ENCODE measurements at regions not wholly inside any gene's neighbourhood (a gene's known extent, or its start where the extent isn't known, plus 50 kb on each side); places are given as distances from the start of the nearest gene placed in this dataset.
"Not testable (repeated sequence)": the region's sequence is repeated elsewhere in the genome, so short reads cannot be mapped to it uniquely, and the experiment has no call there.

GRCh38 chr10:85266808-85267207, 938.4 kb downstream of the CCSER2 start:
- no peak for DNase-seq (ENCODE audit: extremely low read depth, low read depth)

- DNase-seq (ENCODE audit: extremely low read depth, low read depth), result no peak
Measured at GRCh38 chr10:85280014-85280413, 951.6 kb downstream of the CCSER2 start.

GRCh38 chr10:85284778-85285770, 956.7 kb downstream of the CCSER2 start:
- DNase-seq (ENCODE audit: extremely low read depth, low read depth), result no peak

GRCh38 chr10:85293483-85293882, 965.1 kb downstream of the CCSER2 start:
- DNase-seq (ENCODE audit: extremely low read depth, low read depth), result no peak

- no peak for DNase-seq (ENCODE audit: extremely low read depth, low read depth)
Measured at GRCh38 chr10:85311613-85312337, 983.4 kb downstream of the CCSER2 start.

GRCh38 chr10:85315657-85316056, 987.3 kb downstream of the CCSER2 start:
- no peak for DNase-seq (ENCODE audit: extremely low read depth, low read depth)

GRCh38 chr10:85316276-85316675, 987.9 kb downstream of the CCSER2 start:
- no peak for DNase-seq (ENCODE audit: extremely low read depth, low read depth)

- DNase-seq (ENCODE audit: extremely low read depth, low read depth), result no peak
Measured at GRCh38 chr10:85317827-85318226, 989.4 kb downstream of the CCSER2 start.

- DNase-seq (ENCODE audit: extremely low read depth, low read depth), result no peak
Measured at GRCh38 chr10:85318809-85319807, 990.7 kb downstream of the CCSER2 start.

GRCh38 chr10:85319826-85320225, 991.4 kb downstream of the CCSER2 start:
- no peak for DNase-seq (ENCODE audit: extremely low read depth, low read depth)

GRCh38 chr10:85333594-85333993, 1005.2 kb downstream of the CCSER2 start:
- DNase-seq (ENCODE audit: extremely low read depth, low read depth), result no peak

GRCh38 chr10:85362401-85362800, 1004.2 kb downstream of the GRID1 start:
- DNase-seq (ENCODE audit: extremely low read depth, low read depth), result no peak

GRCh38 chr10:85377029-85377806, 989.4 kb downstream of the GRID1 start:
- no peak for DNase-seq (ENCODE audit: extremely low read depth, low read depth)

GRCh38 chr10:85379338-85379737, 987.3 kb downstream of the GRID1 start:
- DNase-seq (ENCODE audit: extremely low read depth, low read depth), result no peak

- no peak for DNase-seq (ENCODE audit: extremely low read depth, low read depth)
Measured at GRCh38 chr10:85400981-85401695, 965.5 kb downstream of the GRID1 start.

GRCh38 chr10:85402541-85402940, 964.1 kb downstream of the GRID1 start:
- DNase-seq (ENCODE audit: extremely low read depth, low read depth), result no peak

GRCh38 chr10:85407088-85407487, 959.5 kb downstream of the GRID1 start:
- no peak for DNase-seq (ENCODE audit: extremely low read depth, low read depth)

GRCh38 chr10:85408388-85408787, 958.2 kb downstream of the GRID1 start:
- DNase-seq (ENCODE audit: extremely low read depth, low read depth), result no peak

GRCh38 chr10:85410586-85410985, 956.0 kb downstream of the GRID1 start:
- DNase-seq (ENCODE audit: extremely low read depth, low read depth), result not testable (repeated sequence)

Measured in NCI-H460 (cell line).